HK-2 (cell line): ENCODE measurements at regions not wholly inside any gene's neighbourhood (a gene's known extent, or its start where the extent isn't known, plus 50 kb on each side); places are given as distances from the start of the nearest gene placed in this dataset.

Source experiments
- DNase-seq: peaks from one replicate; pipeline ENCODE4 v3.0.0-alpha.2; 2018; ENCODE audit not compliant: unreplicated experiment

DNA sequence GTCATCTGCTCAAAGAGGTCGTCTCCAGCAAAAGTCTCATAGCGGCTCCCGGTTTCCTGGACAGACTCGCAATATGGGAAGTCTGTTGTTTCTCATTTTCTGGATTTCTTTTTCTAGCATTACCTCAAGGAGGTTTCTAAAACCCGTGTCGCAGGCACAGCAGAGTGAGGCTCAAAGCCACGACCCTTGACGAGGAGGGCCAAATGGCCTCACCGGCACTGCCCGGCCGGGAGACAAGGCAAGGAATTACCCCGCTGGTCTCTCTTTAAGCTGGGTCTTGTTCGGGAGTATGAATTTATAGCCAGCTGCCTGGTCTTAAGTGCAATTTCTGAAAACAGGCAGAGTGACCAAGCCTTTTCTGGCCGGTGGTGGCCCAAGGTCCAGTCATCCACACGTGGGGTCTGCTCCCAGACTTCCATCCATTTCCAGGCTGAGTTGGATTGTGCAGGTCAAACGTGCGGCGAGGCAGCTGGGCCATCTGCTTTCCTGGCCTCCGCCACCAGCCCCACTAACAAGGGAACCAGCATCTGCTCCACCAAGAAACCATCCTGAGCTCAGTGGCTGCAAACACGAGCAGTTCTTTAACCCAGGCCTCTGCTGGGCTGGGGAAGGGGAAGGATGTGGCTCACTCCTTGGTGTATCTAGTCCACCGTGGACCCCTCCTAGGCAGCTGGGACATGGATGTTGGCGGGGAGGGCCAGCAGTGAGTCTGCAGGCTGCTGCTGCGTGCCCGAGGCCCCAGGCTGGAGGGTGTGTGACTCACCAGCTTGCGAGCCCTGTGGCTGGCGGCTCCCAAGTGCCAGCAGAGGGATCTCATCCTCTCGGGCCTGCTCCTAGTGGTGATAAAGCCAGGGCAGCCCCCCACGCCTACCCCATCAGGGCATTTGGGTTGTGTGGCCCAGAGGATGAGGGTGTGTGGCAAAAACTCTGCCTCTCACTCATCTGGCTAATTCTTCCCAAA, 55.6 kb upstream of the COL5A1 start:
- DNase-seq = peak; percentile 57

DNA sequence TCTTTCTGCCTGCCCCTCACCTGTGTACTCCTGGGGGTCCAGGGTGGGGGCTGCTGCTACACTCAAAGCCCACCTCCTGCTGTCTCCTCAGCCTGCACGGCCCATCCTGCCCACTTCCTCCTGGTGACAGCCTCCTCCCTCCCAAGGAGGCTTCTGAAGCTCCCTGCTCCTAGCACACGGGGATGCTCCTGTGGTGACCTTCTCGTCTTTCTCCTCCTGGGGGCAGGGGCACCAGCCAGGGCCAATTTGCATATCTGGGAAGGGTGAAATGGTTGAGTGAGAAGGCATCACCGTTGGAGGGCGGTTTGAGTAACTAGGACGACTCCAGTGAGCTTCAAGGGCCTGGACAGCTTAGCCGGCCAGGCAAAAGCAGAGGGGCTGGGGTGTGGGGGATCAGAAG, 51.9 kb upstream of the COL5A1 start:
- no peak for DNase-seq

DNA sequence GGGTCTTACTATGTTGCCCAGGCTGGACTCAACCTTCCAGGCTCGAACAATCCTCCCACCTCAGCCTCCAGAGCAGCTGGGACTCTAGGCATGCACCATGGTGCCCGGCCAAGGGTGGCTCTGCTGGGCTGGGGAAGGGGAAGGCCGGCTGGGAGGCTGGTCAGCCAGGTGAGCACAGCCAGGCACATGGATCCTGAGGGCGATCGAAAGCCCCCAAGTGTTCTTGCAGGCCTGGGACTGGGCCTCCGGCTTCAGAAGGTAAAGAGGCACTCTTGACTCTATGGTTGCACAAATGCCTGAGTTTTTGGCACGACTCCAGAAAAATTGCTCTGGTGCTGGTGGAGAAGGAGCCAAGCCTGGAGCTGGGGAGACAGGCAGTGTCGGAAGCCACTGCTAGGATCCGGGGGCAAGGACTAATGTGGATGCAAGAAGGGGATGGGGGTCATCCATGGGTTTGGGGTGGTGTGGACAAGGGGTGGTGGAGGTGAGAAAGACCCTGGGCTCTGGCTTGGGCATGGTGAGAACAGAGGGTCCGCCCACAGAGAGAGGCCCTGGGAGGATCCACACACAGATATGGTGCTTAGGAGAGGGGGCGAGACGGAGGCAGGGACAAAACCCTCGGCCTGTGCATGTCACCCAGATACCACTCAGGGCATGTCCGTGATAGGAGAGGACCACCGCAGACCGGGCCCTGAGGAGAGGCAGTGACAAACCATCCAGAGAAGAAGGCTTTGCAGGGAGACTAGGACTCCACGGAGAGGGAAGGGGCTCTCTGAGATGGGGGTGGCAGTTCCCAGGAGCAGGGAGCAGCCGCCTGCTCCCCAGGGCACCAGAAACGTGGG, 51.1 kb upstream of the COL5A1 start:
- no peak for DNase-seq

DNA sequence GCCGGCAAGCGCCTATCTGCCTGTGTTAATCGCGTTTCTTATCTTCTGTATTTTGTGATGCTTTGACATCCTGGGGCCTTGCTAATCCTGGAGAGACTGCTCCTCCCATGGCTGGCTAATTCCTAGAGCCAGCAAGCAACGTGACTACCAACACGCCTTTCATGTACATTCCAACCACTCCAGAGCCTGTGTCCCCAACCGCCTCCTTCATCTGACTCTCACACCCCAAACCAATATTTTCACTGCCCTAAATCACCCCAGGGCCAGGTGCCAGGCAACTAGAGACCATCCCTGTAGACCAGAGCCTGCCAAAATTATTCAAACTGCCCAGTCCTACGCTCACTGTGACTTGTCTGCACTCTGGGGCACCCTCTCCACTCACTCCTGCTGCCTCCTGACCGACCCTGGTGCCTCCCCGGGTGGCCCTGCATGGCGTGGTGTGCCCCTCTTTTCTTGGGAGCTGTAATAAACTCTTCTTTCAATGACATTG, 50.5 kb upstream of the COL5A1 start:
- no peak for DNase-seq

DNA sequence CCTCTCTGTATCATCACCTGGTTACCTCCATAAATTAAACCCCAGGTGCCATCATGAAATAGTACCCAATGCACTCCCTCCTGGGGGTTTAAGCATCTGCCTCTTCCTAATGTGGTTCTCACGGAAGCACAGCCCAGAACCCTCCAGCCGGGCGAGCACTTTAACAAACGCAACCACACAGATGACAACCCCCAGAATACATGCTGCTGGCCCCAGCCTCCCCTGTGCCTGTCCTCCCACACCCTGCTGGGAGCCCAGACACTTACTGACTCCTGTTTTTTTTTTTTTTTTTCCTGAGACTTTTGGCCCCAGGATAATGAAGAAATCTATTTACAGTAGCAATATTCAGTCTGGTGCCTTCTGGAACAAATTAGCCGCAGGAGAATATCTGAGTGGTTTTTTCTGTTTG, 50.0 kb upstream of the COL5A1 start:
- no peak for DNase-seq
